AG09319 (cell line): ENCODE measurements at regions not wholly inside any gene's neighbourhood (a gene's known extent, or its start where the extent isn't known, plus 50 kb on each side); places are given as distances from the start of the nearest gene placed in this dataset.

Source experiments
- DNase-seq: peaks from one replicate; pipeline ENCODE4 v3.0.0-alpha.2; 2010; ENCODE audit warnings: low read depth; ENCODE audit errors: extremely low read depth
- CTCF ChIP-seq: IDR thresholded peaks from 2 replicates; pipeline ENCODE4 v1.5.1; 2011; ENCODE audit warnings: low read depth, mild to moderate bottlenecking, inconsistent platforms, low read length, moderate library complexity

- no peak for TF ChIP-seq CTCF
- no peak for DNase-seq
Observed at GRCh38 chr9:18018661-18019060, 439.8 kb downstream of the SH3GL2 start.

- no peak for DNase-seq
- TF ChIP-seq CTCF: no peak
Observed at GRCh38 chr9:18020121-18020745, 441.4 kb downstream of the SH3GL2 start.

- no peak for DNase-seq
Observed at GRCh38 chr9:18022642-18023041, 443.8 kb downstream of the SH3GL2 start.

GRCh38 chr9:18023332-18023731 lies 444.5 kb downstream of the SH3GL2 start:
- TF ChIP-seq CTCF: no peak
- DNase-seq: no peak

More at GRCh38 chr9:18022642-18023041, 443.8 kb downstream of the SH3GL2 start:
- no peak for TF ChIP-seq CTCF

- no peak for DNase-seq
- TF ChIP-seq CTCF: no peak
Observed at GRCh38 chr9:18032636-18033035, 441.3 kb upstream of the ADAMTSL1 start.

- DNase-seq: no peak
- no peak for TF ChIP-seq CTCF
Observed at GRCh38 chr9:18036422-18037187, 437.3 kb upstream of the ADAMTSL1 start.

GRCh38 chr9:18037981-18038380 lies 436.0 kb upstream of the ADAMTSL1 start:
- no peak for DNase-seq

More at GRCh38 chr9:18037981-18038380, 436.0 kb upstream of the ADAMTSL1 start:
- no peak for TF ChIP-seq CTCF
